Fibroblast of lung (primary cell): ENCODE measurements at regions not wholly inside any gene's neighbourhood (a gene's known extent, or its start where the extent isn't known, plus 50 kb on each side); places are given as distances from the start of the nearest gene placed in this dataset.

Experiments
- DNase-seq, 2 donors: peaks; one replicate each; pipeline versions ENCODE4 v3.0.0 to v3.0.0-alpha.2; 2010; ENCODE audit warnings: low read depth in 2 of 2
- H2AFZ ChIP-seq: 2 replicates; pipeline ENCODE4 v1.5.1; 2012; ENCODE audit warnings: low read length, control low read depth, inconsistent platforms
- H3K27ac ChIP-seq: 2 replicates; pipeline ENCODE4 v1.5.1; 2011; ENCODE audit warnings: low read length, control low read depth; ENCODE audit not compliant: insufficient read depth
- H3K27me3 ChIP-seq: 2 replicates; pipeline ENCODE4 v1.5.1; 2011; ENCODE audit warnings: mild to moderate bottlenecking, low read length; ENCODE audit not compliant: control insufficient read depth, insufficient read depth
- H3K36me3 ChIP-seq: 2 replicates; pipeline ENCODE4 v1.5.1; 2011; ENCODE audit warnings: low read length; ENCODE audit not compliant: control insufficient read depth, insufficient read depth
- H3K4me1 ChIP-seq: 2 replicates; pipeline ENCODE4 v1.5.1; 2011; ENCODE audit warnings: low read length; ENCODE audit not compliant: control insufficient read depth, insufficient read depth; ENCODE audit errors: extremely low read depth
- H3K4me2 ChIP-seq: 2 replicates; pipeline ENCODE4 v1.5.1; 2011; ENCODE audit warnings: low read length, control low read depth; ENCODE audit not compliant: insufficient read depth; ENCODE audit errors: extremely low read depth
- H3K4me3 ChIP-seq, 4 experiments: fragments of 200-600 bp in 1 of 4; sonication (generic) in 1 of 4; replicated peaks in 1 of 4; 2 replicates each; pipeline ENCODE4 v1.5.1; 2011 to 2016; ENCODE audit warnings: low read length in 4 of 4, low read depth in 3 of 4, mild to moderate bottlenecking in 3 of 4, control low read depth in 2 of 4, inconsistent platforms in 1 of 4, mixed read lengths in 1 of 4; ENCODE audit not compliant: insufficient read depth in 1 of 4; ENCODE audit errors: control extremely low read depth in 1 of 4
- H3K79me2 ChIP-seq: 2 replicates; pipeline ENCODE4 v1.5.1; 2012; ENCODE audit warnings: mild to moderate bottlenecking, low read length, inconsistent platforms; ENCODE audit not compliant: control insufficient read depth, insufficient read depth
- H3K9ac ChIP-seq: 2 replicates; pipeline ENCODE4 v1.5.1; 2011; ENCODE audit warnings: mild to moderate bottlenecking, low read length, control low read depth; ENCODE audit not compliant: insufficient read depth
- H3K9me3 ChIP-seq: 2 replicates; pipeline ENCODE4 v1.5.1; 2012; ENCODE audit warnings: low read depth, low read length; ENCODE audit not compliant: control insufficient read depth, insufficient read depth
- H4K20me1 ChIP-seq: 2 replicates; pipeline ENCODE4 v1.5.1; 2011; ENCODE audit warnings: low read length; ENCODE audit not compliant: control insufficient read depth, insufficient read depth; ENCODE audit errors: extremely low read depth
- EZH2 ChIP-seq: IDR thresholded peaks from 2 replicates; pipeline ENCODE4 v1.5.1; 2012; ENCODE audit warnings: low read length, control low read depth, mild to moderate bottlenecking; ENCODE audit errors: missing control alignments
- TF ChIP-seq, protein P1 (sequence below), 2 donors: IDR thresholded peaks in 1 of 2; conservative IDR thresholded peaks in 1 of 2; 1 replicate in 1 of 2; 2 replicates in 1 of 2; pipeline ENCODE4 v1.5.1; 2011 to 2012; ENCODE audit warnings: low read length in 2 of 2, control low read depth in 1 of 2, inconsistent platforms in 1 of 2, low read depth in 1 of 2, mild to moderate bottlenecking in 1 of 2

DNA sequence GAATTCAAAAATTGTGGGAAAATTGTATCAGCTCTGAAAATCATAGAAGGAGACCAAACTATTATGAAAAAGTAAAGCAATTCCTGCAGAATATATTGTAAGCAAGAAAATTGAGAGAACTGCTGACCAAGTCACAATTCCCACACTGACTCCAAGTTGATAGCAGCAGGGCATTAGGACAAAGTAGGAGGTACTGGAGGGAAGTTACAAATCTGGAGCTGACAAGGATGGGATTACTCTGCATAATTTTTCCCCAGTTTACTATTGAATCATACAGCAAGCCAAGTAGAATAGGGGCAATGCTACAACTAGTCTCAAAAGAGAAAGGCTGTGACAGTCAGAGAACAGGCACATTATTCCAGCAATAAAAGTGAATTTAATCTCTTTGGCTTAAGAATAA is 161.3 kb upstream of the USP25 start:
- no peaks in the 10 kb centered on the region for H3K27me3 ChIP-seq
- H3K4me3 ChIP-seq, result no peak overlapping the region
- H4K20me1 ChIP-seq, result no peaks in the 10 kb centered on the region
- no peaks in the 10 kb centered on the region for H3K4me1 ChIP-seq
- no peak overlapping the region for H3K9ac ChIP-seq
- H3K4me2 ChIP-seq, result no peak overlapping the region
- H3K79me2 ChIP-seq, result no peaks in the 10 kb centered on the region
- no peak overlapping the region for H2AFZ ChIP-seq
- no peak for TF ChIP-seq EZH2
- TF ChIP-seq, protein P1, sequence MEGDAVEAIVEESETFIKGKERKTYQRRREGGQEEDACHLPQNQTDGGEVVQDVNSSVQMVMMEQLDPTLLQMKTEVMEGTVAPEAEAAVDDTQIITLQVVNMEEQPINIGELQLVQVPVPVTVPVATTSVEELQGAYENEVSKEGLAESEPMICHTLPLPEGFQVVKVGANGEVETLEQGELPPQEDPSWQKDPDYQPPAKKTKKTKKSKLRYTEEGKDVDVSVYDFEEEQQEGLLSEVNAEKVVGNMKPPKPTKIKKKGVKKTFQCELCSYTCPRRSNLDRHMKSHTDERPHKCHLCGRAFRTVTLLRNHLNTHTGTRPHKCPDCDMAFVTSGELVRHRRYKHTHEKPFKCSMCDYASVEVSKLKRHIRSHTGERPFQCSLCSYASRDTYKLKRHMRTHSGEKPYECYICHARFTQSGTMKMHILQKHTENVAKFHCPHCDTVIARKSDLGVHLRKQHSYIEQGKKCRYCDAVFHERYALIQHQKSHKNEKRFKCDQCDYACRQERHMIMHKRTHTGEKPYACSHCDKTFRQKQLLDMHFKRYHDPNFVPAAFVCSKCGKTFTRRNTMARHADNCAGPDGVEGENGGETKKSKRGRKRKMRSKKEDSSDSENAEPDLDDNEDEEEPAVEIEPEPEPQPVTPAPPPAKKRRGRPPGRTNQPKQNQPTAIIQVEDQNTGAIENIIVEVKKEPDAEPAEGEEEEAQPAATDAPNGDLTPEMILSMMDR (conservative IDR thresholded peaks at IDR 0.05 in 1 of 2, IDR thresholded peaks at IDR 0.05 in 1 of 2; ENCODE audit: low read depth in 1 of 2, low read length in 2 of 2), result no peak
- H3K27ac ChIP-seq, result no peak overlapping the region
- DNase-seq, result no peak
- no peaks in the 10 kb centered on the region for H3K36me3 ChIP-seq
- no peaks in the 10 kb centered on the region for H3K9me3 ChIP-seq

DNA sequence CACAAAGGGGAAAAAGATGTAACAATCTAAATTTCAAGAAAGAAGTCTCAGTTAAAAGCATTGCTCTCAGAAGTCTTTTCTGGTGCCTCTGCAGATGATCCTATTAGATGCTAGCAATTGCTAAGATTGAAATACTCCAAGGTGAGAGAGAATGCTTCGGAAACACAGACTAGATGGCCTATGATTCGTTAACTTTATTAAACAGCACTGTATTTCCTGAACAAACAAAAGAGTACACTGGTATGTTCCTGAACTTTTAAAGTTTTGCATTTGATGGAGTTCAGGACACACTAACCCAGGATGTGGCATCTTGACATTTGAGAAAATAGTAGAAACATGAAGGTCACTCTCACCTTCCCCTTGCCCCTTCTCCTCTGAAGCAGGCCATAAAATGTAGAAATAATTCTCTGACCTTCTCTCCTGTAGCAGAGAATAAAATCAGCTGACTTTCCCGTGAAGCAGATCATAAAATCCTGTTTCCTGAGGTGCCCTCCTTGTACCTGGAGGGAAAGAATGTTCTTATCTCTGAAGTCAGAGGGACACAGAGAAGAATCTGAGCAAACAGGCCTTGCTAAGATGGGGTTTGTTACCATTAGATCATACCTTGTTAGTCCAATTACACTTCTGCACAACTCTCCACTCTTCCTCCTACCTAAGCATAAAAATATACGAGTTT is 142.9 kb upstream of the USP25 start:
- Histone ChIP-seq H3K9me3 (no peaks in the 10 kb centered on the region), H3K9ac (no peak overlapping the region), H4K20me1 (no peaks in the 10 kb centered on the region), H2AFZ (no peak overlapping the region), H3K27ac (no peak overlapping the region), H3K36me3 (no peaks in the 10 kb centered on the region), H3K4me2 (no peak overlapping the region), H3K27me3 (no peaks in the 10 kb centered on the region), H3K79me2 (no peaks in the 10 kb centered on the region), H3K4me3 (no peak overlapping the region), H3K4me1 (no peaks in the 10 kb centered on the region)
- no peak for DNase-seq
- TF ChIP-seq, protein P1 (conservative IDR thresholded peaks at IDR 0.05 in 1 of 2, IDR thresholded peaks at IDR 0.05 in 1 of 2; ENCODE audit: low read depth in 1 of 2, low read length in 2 of 2), result no peak
- TF ChIP-seq EZH2, result no peak

DNA sequence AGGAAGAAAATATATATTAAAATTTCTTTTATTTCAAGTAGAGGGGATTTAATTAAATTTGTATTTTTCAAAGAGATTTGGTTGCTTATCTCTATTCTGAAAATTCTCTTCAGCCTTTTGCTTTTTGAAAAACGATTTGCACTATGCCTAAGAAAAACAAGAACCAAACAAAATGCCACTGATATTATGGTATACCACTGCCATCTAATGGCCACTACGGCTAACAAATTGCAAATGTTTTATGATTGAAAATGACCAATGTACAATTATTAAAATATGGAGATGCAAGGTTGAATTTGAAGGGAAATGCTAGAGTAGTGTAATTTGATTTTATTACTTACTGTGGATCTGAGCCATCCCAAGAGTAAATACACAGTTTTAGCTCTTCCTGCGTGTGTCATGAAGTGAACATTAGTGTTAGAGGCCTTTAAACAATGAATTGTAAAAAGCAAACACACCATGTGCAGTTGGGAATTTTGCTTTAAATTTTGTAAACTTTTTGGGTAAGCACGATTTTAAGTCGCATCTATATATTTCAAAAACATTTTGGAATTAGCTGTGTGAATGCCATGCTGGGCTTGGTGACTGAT is 137.4 kb upstream of the USP25 start:
- no peak overlapping the region for H3K27ac ChIP-seq
- peak; percentile 38 to 71 for DNase-seq

More for the DNA sequence above, 137.4 kb upstream of the USP25 start:
- no peaks in the 10 kb centered on the region for H3K36me3 ChIP-seq
- no peaks in the 10 kb centered on the region for H3K4me1 ChIP-seq
- no peak overlapping the region for H3K9ac ChIP-seq
- no peaks in the 10 kb centered on the region for H3K27me3 ChIP-seq
- no peaks in the 10 kb centered on the region for H4K20me1 ChIP-seq
- H3K4me3 ChIP-seq, result no peak overlapping the region
- no peak overlapping the region for H3K4me2 ChIP-seq
- no peaks in the 10 kb centered on the region for H3K79me2 ChIP-seq
- no peak for TF ChIP-seq EZH2
- TF ChIP-seq, protein P1 (conservative IDR thresholded peaks at IDR 0.05 in 1 of 2, IDR thresholded peaks at IDR 0.05 in 1 of 2; ENCODE audit: low read depth in 1 of 2, low read length in 2 of 2), result peak; percentile 38 to 57
- H3K9me3 ChIP-seq, result no peaks in the 10 kb centered on the region
- H2AFZ ChIP-seq, result no peak overlapping the region
